ENCODE measurements at regions not wholly inside any gene's neighbourhood (a gene's known extent, or its start where the extent isn't known, plus 50 kb on each side); places are given as distances from the start of the nearest gene placed in this dataset.

DNA sequence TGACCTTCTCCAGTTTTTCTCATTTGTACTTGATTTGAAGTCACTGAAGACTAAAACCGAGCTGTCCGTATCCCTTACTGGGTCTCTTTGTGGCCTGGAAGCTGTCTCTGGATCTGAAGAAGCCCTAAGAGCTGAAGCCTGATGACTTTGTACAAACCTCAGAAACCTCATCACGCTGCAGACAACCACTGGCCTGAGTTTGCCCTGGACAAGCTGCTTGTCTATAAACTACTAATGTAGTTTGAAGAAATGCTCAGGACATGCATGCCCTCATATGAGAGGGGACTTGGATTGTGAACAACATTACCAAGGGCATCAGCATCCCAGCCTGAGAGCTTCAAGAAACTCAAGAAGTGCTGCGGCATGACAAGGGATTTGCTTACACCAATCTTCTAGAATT, 79.3 kb upstream of the CBLN2 start:
- POLR2A ChIA-PET: no interaction called here
- no peak for ATAC-seq
- no peaks in the 10 kb centered on the region for H3K9me3 ChIP-seq (replicated peaks; ENCODE audit: control insufficient read depth, insufficient read depth, low read length)
- in situ Hi-C loops (cut with MboI) (no loop called here), intact Hi-C loops (cut with micrococcal nuclease; ENCODE audit: unreplicated experiment) (no loop called here)
- 10% methylated on average over 4 of the region's 4 CpGs for WGBS (ENCODE audit: insufficient coverage, insufficient replicate concordance, low lambda C conversion rate, missing lambda C conversion rate)
- H3K9ac ChIP-seq (ENCODE audit: control insufficient read depth, insufficient read depth, low read length): no peak overlapping the region
- no peaks in the 10 kb centered on the region for H3K36me3 ChIP-seq (ENCODE audit: control insufficient read depth in 2 of 2, insufficient read depth in 2 of 2, low read length in 1 of 2)
- CTCF ChIA-PET: interaction anchor here (0.9 kb wide), 1 partner anchor 10 kb away, joined by 3 read pairs; no protein-coding TSS in a partner anchor
- FAIRE-seq: no peak
- TF ChIP-seq POLR2A (IDR thresholded peaks at IDR 0.05; ENCODE audit: low read depth, low read length) (no peak), TAF1 (IDR thresholded peaks at IDR 0.05; ENCODE audit: borderline replicate concordance, low read depth, low read length) (no peak), RELA (IDR thresholded peaks at IDR 0.05; ENCODE audit: borderline replicate concordance, partially characterized antibody) (no peak), EGR1 (IDR thresholded peaks at IDR 0.05; ENCODE audit: borderline replicate concordance in 1 of 2, low read depth in 2 of 2, low read length in 2 of 2) (no peak), NR2C1 (IDR thresholded peaks at IDR 0.05) (no peak), PAX5 (IDR thresholded peaks at IDR 0.05; ENCODE audit: borderline replicate concordance, low read depth, low read length) (no peak), FOXM1 (IDR thresholded peaks at IDR 0.05; ENCODE audit: low read depth, low read length) (no peak), CHD1 (IDR thresholded peaks at IDR 0.05; ENCODE audit: low read depth, low read length) (no peak), SREBF1 (IDR thresholded peaks at IDR 0.05; ENCODE audit: low read length) (no peak), ZBTB40 (IDR thresholded peaks at IDR 0.05; ENCODE audit: borderline replicate concordance) (no peak), ZNF24 (IDR thresholded peaks at IDR 0.05) (no peak)
- TF ChIP-seq, protein P1, sequence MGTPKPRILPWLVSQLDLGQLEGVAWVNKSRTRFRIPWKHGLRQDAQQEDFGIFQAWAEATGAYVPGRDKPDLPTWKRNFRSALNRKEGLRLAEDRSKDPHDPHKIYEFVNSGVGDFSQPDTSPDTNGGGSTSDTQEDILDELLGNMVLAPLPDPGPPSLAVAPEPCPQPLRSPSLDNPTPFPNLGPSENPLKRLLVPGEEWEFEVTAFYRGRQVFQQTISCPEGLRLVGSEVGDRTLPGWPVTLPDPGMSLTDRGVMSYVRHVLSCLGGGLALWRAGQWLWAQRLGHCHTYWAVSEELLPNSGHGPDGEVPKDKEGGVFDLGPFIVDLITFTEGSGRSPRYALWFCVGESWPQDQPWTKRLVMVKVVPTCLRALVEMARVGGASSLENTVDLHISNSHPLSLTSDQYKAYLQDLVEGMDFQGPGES (IDR thresholded peaks at IDR 0.05): no peak
- no TSS peak for BruUV-seq (replicated peaks)
- H4K20me1 ChIP-seq (ENCODE audit: control insufficient read depth, insufficient read depth): no peaks in the 10 kb centered on the region
- H3K4me1 ChIP-seq (ENCODE audit: control insufficient read depth, insufficient read depth, low read length): no peaks in the 10 kb centered on the region
- no peak overlapping the region for H3K4me3 ChIP-seq
- H2AFZ ChIP-seq (ENCODE audit: control insufficient read depth, low read depth, low read length): no peak overlapping the region
- no peaks in the 10 kb centered on the region for H3K79me2 ChIP-seq (ENCODE audit: control insufficient read depth, insufficient read depth, low read length)
- no peaks in the 10 kb centered on the region for H3K27me3 ChIP-seq (replicated peaks in 1 of 2; ENCODE audit: control insufficient read depth in 2 of 2, insufficient read depth in 2 of 2, low read length in 1 of 2)
- RAD21 ChIA-PET (ENCODE audit: unreplicated experiment): no interaction called here
- SMC1A ChIA-PET (ENCODE audit: uncharacterized antibody, unreplicated experiment): interaction anchor here (0.9 kb wide), 1 partner anchor 14 kb away, joined by 4 read pairs; no protein-coding TSS in a partner anchor
- DNase-seq (ENCODE audit: low read depth, low spot score): no peak
- H3K4me2 ChIP-seq (ENCODE audit: control insufficient read depth, insufficient read depth): no peak overlapping the region
- H3K27ac ChIP-seq (ENCODE audit: control insufficient read depth, insufficient read depth): no peak overlapping the region
